GM13977 (cell line): ENCODE measurements at regions not wholly inside any gene's neighbourhood (a gene's known extent, or its start where the extent isn't known, plus 50 kb on each side); places are given as distances from the start of the nearest gene placed in this dataset.

Experiments used
- DNase-seq: peaks from one replicate; pipeline ENCODE4 v3.0.0; 2012; ENCODE audit warnings: low spot score
- in situ Hi-C: fragments of 300-500 bp; cut with MboI; formaldehyde crosslinking; loops from one replicate; pipeline ENCODE4 v1.12.0; 2022; ENCODE audit warnings: low sequenced_read_pairs, low pct_unique_long_range_greater_than_20kb, mixed read lengths, inconsistent platforms; ENCODE audit not compliant: unreplicated experiment
- TF ChIP-seq, protein P1 (sequence below): IDR thresholded peaks from 2 replicates; pipeline ENCODE4 v1.5.1; 2012; ENCODE audit warnings: mild to moderate bottlenecking, control low read depth; ENCODE audit not compliant: insufficient read depth; ENCODE audit errors: extremely low read depth, missing control alignments

- no peak for DNase-seq
- in situ Hi-C loops, result no loop called here
- TF ChIP-seq, protein P1, sequence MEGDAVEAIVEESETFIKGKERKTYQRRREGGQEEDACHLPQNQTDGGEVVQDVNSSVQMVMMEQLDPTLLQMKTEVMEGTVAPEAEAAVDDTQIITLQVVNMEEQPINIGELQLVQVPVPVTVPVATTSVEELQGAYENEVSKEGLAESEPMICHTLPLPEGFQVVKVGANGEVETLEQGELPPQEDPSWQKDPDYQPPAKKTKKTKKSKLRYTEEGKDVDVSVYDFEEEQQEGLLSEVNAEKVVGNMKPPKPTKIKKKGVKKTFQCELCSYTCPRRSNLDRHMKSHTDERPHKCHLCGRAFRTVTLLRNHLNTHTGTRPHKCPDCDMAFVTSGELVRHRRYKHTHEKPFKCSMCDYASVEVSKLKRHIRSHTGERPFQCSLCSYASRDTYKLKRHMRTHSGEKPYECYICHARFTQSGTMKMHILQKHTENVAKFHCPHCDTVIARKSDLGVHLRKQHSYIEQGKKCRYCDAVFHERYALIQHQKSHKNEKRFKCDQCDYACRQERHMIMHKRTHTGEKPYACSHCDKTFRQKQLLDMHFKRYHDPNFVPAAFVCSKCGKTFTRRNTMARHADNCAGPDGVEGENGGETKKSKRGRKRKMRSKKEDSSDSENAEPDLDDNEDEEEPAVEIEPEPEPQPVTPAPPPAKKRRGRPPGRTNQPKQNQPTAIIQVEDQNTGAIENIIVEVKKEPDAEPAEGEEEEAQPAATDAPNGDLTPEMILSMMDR, result no peak
Measured at GRCh38 chr5:152622628-152623027, 217.5 kb upstream of the NMUR2 start.

- TF ChIP-seq, protein P1, result no peak
- DNase-seq, result no peak
- in situ Hi-C loops, result no loop called here
Measured at GRCh38 chr5:152623951-152624350, 218.9 kb upstream of the NMUR2 start.

DNA sequence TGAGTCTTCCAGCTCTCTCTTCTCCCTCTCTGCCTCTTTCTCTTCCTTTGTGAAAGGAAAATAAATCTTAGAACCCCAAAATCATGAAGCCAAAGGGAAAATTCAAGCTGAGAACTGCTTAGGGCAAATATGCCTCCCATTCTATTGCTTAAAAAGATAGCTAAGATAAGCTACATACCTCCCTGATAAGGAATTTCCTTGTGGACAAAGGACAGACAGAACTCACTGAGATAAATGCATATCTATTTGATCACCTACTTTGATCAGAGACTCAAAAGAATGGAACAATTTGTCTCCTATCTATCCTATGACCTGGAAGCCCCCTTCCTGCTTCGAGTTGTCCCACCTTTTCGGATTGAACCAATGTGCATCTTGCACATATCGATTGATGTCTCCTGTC lies 220.6 kb upstream of the NMUR2 start:
- no peak for DNase-seq
- TF ChIP-seq, protein P1, result no peak
- in situ Hi-C loops, result no loop called here

DNA sequence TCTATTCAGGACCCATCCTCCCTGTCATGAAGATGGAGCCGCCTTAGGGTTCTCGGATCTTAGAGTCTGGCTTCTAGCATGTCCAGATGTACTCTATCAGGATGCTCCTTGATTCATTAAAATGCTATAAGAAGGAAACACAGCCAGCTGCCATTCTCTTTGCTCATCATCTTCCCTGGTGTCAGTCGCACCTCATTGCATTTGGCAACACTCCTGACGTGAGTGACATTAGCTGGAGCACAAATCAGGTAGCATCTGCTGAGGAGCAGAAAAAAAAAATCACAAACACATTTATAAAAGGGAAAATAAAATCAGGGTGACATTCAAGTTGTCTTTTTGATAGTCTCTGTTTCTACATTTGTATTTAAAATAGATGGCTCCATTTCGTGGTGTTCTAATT lies 226.1 kb upstream of the NMUR2 start:
- in situ Hi-C loops, result no loop called here
- DNase-seq, result no peak
- TF ChIP-seq, protein P1, result no peak

DNA sequence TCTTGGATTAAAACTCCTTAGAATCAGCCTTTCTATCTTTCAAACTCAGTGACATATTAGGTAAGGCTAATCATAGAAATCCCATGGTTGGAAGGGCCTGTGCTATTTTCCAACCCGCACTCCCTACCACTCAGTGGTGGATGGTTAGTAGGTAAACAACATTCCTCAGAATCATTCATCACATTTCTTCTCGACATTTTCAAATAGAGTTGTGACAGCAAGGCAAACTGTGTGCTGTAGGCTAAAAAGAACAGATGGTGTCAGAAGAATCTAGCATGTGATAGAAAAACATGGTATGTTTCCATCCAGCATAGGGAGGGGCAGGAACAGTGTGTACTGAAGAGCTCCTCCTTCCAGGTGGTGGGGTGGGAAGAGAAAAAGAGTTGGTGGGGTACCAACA lies 227.3 kb upstream of the NMUR2 start:
- DNase-seq, result no peak
- TF ChIP-seq, protein P1, result no peak
- in situ Hi-C loops, result no loop called here

- no peak for DNase-seq
- TF ChIP-seq, protein P1, result no peak
- in situ Hi-C loops, result no loop called here
Measured at GRCh38 chr5:152634586-152634985, 229.5 kb upstream of the NMUR2 start.

- TF ChIP-seq, protein P1, result no peak
- in situ Hi-C loops, result no loop called here
- DNase-seq, result no peak
Measured at GRCh38 chr5:152638996-152639552, 234.0 kb upstream of the NMUR2 start.
